ENCODE measurements at regions not wholly inside any gene's neighbourhood (a gene's known extent, or its start where the extent isn't known, plus 50 kb on each side); places are given as distances from the start of the nearest gene placed in this dataset.

GRCh38 chr12:23014749-23015148 lies 389.8 kb downstream of the ETNK1 start:
- no peak overlapping the region for H3K27ac Mint-ChIP-seq (ENCODE audit: unreplicated experiment)
- Histone ChIP-seq H3K4me1 (no peaks in the 10 kb centered on the region), H3K36me3 (ENCODE audit: control insufficient read depth, insufficient read depth, low read length) (no peaks in the 10 kb centered on the region), H3K4me3 (ENCODE audit: low read depth, low read length) (no peak overlapping the region), H3K9me3 (peaks cover 4% of the 10 kb centered on the region; the same call in 1 of the 2 replicates), H3K27me3 (replicated peaks; ENCODE audit: control insufficient read depth, insufficient read depth, low read length) (no peaks in the 10 kb centered on the region)
- POLR2A ChIA-PET, result no interaction called here
- intact Hi-C loops (cut with micrococcal nuclease; ENCODE audit: unreplicated experiment), result no loop called here
- H3K4me3 Mint-ChIP-seq (ENCODE audit: unreplicated experiment), result no peak overlapping the region
- CTCF ChIA-PET, result no interaction called here
- no peaks in the 10 kb centered on the region for H3K36me3 Mint-ChIP-seq (ENCODE audit: insufficient read depth, unreplicated experiment)
- H3K9me3 Mint-ChIP-seq (ENCODE audit: unreplicated experiment), result no peaks in the 10 kb centered on the region
- no peak for DNase-seq
- H3K4me1 Mint-ChIP-seq (ENCODE audit: low read depth, unreplicated experiment), result no peaks in the 10 kb centered on the region
- peaks cover 2% of the 10 kb centered on the region for H3K27me3 Mint-ChIP-seq (ENCODE audit: insufficient read depth, unreplicated experiment)
- no peak for TF ChIP-seq CTCF (IDR thresholded peaks at IDR 0.05; ENCODE audit: insufficient read depth in 1 of 2, low read depth in 1 of 2, low read length in 1 of 2, severe bottlenecking in 1 of 2, unreplicated experiment in 1 of 2)
- no TSS peak for BruUV-seq (replicated peaks)

- TF ChIP-seq CTCF (IDR thresholded peaks at IDR 0.05; ENCODE audit: insufficient read depth in 1 of 2, low read depth in 1 of 2, low read length in 1 of 2, severe bottlenecking in 1 of 2, unreplicated experiment in 1 of 2), result no peak
- intact Hi-C loops (cut with micrococcal nuclease; ENCODE audit: unreplicated experiment), result no loop called here
- Mint-ChIP-seq H3K27ac (ENCODE audit: unreplicated experiment) (no peak overlapping the region), H3K36me3 (ENCODE audit: insufficient read depth, unreplicated experiment) (no peaks in the 10 kb centered on the region), H3K4me1 (ENCODE audit: low read depth, unreplicated experiment) (no peaks in the 10 kb centered on the region), H3K27me3 (ENCODE audit: insufficient read depth, unreplicated experiment) (peaks cover 21% of the 10 kb centered on the region), H3K9me3 (ENCODE audit: unreplicated experiment) (no peaks in the 10 kb centered on the region), H3K4me3 (ENCODE audit: unreplicated experiment) (no peak overlapping the region)
- no peak for DNase-seq
- Histone ChIP-seq H3K9me3 (no peaks in the 10 kb centered on the region), H3K4me1 (no peaks in the 10 kb centered on the region), H3K36me3 (ENCODE audit: control insufficient read depth, insufficient read depth, low read length) (no peaks in the 10 kb centered on the region), H3K4me3 (ENCODE audit: low read depth, low read length) (no peak overlapping the region), H3K27me3 (replicated peaks; ENCODE audit: control insufficient read depth, insufficient read depth, low read length) (no peaks in the 10 kb centered on the region)
- no TSS peak for BruUV-seq (replicated peaks)
- POLR2A ChIA-PET, result no interaction called here
- CTCF ChIA-PET, result no interaction called here
These were observed 400.5 kb downstream of the ETNK1 start for GRCh38 chr12:23025372-23026016.

- Mint-ChIP-seq H3K27me3 (ENCODE audit: insufficient read depth, unreplicated experiment) (peaks cover 14% of the 10 kb centered on the region), H3K36me3 (ENCODE audit: insufficient read depth, unreplicated experiment) (no peaks in the 10 kb centered on the region), H3K4me3 (ENCODE audit: unreplicated experiment) (no peak overlapping the region), H3K9me3 (ENCODE audit: unreplicated experiment) (no peaks in the 10 kb centered on the region), H3K4me1 (ENCODE audit: low read depth, unreplicated experiment) (no peaks in the 10 kb centered on the region), H3K27ac (ENCODE audit: unreplicated experiment) (no peak overlapping the region)
- H3K36me3 ChIP-seq (ENCODE audit: control insufficient read depth, insufficient read depth, low read length), result no peaks in the 10 kb centered on the region
- no peaks in the 10 kb centered on the region for H3K4me1 ChIP-seq
- ChIA-PET POLR2A (no interaction called here), CTCF (no interaction called here)
- intact Hi-C loops (cut with micrococcal nuclease; ENCODE audit: unreplicated experiment), result no loop called here
- TF ChIP-seq CTCF (IDR thresholded peaks at IDR 0.05; ENCODE audit: insufficient read depth in 1 of 2, low read depth in 1 of 2, low read length in 1 of 2, severe bottlenecking in 1 of 2, unreplicated experiment in 1 of 2), result no peak
- no peak for DNase-seq
- H3K9me3 ChIP-seq, result no peaks in the 10 kb centered on the region
- H3K27me3 ChIP-seq (replicated peaks; ENCODE audit: control insufficient read depth, insufficient read depth, low read length), result no peaks in the 10 kb centered on the region
- no peak overlapping the region for H3K4me3 ChIP-seq (ENCODE audit: low read depth, low read length)
- BruUV-seq (replicated peaks), result no TSS peak
These were observed 403.3 kb downstream of the ETNK1 start for GRCh38 chr12:23028158-23028802.

All from Caco-2 (cell line).